ENCODE measurements at regions not wholly inside any gene's neighbourhood (a gene's known extent, or its start where the extent isn't known, plus 50 kb on each side); places are given as distances from the start of the nearest gene placed in this dataset.
"Not testable (repeated sequence)": the region's sequence is repeated elsewhere in the genome, so short reads cannot be mapped to it uniquely, and the experiment has no call there.

DNA sequence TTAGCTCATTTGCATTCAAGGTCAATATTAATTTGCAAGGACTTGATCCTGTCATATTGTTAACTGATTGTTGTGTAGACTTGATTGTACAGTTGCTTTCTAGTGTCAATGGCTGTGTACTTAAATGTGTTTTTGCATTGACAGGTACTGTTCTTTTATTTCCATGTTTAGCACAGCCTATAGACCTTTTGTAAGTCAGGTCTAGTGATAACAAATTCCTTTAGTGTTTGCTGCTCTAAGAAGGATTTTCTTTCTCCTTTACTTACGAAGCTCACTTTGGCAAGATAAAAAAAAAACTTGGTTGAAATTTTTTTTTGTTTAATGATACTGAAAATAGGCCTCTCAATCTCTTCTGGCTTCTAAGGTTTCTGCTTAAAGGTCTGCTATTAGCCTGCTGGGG lies 942.3 kb downstream of the QKI start:
- DNase-seq = no peak

DNA sequence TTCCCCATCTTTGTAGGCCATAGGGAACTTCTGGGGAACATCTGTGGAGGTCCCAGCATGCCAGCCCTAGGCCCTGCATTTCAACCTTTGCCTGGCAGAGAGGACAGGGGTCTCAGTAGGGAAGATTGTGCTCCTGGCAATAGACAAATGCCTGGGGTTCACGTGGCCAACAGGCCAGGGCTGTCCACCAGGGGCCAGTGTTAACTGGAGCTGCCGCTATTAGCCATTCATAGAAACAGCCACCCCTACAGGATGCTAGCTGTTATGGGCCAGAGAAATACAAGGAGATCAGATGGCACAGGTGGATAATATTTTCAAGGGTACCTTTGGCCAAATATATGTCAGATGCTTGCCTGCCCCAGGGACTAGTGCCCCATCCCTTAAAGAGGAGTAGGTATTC lies 932.9 kb downstream of the QKI start:
- DNase-seq = no peak

DNA sequence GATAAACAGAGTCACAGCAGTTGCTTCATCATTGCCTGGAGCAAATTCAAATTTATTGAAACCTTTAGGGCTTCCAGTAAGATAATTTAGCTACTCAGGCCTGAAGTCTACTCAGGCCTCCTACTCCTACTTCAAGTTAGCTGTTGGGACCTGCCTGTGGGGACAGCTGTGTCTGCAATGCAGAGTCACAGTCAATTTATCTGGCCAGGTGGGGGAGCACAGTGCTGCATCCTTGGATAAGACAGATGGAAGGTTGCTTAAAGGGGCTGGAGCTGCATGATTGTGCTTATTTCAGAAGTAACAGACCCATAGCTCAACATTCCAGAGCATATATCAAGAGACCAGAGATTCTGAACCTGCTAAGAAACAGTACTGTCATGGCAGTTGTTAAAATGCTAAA lies 932.1 kb downstream of the QKI start:
- no peak for DNase-seq

DNA sequence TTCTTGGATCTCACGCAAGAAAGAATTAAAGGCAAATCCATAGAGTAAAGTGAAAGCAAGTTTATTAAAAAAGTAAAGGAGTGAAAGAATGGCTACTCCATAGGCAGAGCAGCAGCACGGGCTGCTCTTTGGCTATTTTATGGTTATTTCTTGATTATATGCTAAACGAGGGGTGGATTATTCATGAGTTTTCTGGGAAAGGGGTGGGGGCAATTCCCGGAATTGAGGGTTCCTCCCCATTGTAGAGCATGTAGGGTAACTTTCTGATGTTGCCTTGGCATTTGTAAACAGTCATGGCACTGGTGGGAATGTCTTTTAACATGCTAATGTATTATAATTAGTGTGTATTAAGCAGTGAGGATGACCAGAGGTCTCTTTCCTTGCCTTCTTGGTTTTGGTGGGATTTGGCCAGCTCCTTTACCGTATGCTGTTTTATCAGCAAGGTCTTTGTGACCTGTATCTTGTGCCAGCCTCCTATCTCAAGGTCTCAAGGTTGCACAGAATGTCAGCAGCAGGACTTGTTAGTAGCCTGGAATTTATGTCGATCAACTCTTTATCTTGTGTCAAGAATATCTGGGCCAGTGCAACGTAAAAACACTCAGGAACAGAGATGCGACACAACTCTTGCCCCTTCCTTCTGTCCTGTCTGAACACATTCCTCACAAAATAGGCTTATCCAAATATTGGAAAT lies 931.4 kb downstream of the QKI start:
- DNase-seq = no peak

DNA sequence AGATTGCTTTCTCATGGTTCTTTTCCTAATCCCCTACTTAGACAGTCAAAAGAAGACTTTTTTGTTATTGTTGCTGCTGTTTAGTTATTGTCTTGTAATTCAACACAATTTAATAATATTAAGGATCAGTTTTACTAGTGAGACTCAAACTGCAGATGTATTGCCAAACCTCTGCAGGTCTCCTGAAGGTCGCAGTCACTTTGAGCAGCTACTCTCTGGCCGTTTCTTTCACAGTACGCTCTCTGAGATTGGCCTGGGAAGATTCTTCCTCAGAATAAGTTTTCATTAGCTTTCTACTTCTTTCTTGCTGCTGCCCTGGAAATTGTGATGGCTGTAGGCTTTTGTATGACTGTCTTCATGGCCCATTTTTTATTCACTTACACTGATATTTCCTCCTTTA lies 930.8 kb downstream of the QKI start:
- no peak for DNase-seq

DNA sequence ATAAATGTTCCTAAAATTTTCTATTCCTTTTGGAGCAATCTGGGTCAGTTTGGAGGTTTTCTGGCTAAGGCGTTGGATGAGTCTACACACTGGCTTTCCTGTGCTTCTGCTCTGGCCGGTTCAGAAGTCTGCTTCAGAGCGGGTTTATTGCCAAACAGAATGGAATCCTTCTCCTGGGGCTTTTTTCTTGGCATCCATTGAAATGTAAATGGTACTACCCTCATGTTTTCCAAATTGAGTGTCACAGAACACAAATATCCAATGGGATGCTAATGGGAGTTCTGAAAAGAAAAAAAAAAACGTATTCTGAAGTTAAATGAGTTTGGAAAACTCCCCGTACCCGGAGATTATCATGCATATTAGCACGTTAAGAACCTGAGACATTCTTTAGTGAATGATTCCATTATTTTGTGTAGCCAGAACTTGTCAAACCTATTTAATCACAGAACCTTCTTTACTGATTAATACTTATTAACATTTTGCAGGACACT lies 930.3 kb downstream of the QKI start:
- DNase-seq = no peak

DNA sequence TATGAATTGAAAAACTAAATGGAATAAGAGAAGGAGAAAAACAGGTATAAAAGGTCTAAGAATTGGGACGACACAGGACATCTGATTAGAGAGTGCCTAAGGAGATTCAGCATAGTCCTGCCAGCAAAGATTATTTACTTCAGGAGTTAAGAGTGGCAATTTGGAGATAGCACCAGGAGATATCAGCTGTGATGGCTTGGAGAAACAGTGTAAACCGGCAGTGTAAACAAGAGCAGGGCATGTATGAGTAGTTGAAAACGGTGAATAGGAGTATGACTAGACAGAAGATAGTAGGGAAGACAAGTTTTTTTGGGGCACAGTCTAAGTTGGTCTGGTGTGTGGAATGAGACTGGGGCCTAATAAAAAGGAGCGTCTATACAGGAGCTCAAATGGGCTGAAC lies 924.9 kb downstream of the QKI start:
- DNase-seq = not testable (repeated sequence)

DNA sequence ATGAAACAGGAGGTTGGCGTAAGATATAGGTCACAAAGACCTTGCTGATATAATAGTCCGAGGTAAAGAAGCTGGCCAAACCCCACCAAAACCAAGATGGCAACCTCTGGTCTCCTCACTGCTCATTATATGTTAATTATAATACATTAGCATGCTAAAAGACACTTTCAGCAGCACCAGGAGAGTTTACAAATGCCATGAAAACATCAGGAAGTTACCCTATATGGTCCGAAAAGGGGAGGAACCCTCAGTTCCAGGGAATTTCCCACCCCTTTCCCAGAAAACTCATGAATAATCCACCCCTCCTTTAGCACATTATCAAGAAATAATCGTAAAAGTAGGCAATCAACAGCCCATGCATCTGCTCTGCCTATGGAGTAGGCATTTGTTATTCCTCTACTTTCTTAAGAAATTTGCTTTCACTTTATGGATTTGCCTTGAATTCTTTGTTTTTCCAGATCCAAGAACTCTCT lies 923.4 kb downstream of the QKI start:
- DNase-seq = no peak

DNA sequence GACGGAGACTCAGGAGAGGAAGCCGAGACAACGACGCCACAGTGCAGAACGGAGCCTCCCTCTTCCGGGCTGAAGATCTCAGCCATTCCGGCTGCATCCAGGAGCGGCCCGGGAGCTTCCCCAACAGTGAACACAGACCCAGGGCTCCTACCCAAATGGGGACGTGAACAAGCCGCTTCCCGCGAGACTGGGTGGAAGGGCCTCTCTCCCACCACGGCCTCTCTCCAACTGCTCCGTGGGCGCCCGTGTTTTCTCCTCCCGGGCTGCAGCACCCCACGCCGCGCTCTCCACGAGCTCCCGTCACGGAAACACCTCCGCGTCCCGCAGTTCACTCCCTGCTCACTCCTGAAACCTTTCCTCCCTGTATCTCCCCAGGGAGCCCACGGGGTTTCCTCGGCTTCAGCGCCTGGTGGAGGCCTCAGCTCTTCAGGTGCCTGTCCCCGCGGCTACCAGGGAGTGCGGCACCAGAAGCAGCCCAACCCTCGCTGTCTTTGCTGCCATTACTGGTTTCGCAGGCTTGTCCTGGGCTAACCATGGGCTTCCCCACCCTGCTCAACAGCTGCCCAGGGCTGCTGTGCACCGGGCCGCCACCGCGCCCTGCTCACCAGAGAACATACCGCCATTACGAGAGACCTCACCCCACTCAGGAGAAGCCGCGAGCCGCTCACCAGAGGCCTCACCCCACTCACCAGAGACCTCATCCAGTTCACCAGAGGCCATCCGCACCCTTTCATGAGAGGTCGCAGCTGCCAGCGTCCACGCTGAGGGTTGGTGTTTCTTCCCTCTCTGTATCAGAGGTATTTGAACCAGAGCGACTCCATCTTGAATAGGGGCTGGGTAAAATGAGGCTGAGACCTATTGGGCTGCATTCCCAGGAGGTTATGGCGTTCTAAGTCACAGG lies 922.8 kb downstream of the QKI start:
- no peak for DNase-seq

DNA sequence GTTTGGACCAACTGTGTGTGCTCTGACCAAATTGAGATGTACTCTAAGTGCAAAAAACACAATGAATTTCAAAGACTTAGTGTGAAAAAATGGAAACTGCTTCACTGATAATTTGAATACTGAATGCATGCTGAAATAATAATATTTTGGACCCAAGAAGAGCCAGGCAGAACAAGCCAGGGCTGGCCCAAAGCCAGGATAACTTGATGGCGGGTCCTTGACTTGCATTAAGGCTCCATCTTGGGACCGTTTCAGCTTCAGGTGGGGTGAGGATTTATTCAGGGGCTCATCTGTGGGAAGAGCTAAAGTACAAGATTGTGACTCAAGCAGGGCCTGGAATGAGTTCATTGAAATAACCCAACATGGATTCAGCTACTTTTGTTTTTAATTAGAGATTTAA lies 921.9 kb downstream of the QKI start:
- DNase-seq = no peak

DNA sequence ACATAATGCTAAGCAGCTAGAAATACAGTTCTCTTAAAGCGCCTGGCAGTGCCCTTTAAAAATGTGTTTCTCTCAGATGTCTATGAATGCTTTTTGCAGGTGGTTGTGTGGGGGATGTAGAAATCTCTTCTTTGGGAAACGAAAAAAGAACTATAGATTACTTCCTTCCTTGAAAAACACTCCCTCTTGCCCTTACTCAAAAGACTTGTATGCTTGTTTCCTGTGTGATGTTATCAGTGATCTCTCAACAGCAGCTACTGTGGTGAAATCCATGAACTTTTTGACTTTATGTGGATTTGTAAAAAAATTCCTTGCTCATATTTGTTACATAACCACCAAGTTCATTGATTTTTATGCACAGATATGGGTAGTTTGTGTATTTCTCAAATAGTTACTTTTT lies 916.5 kb downstream of the QKI start:
- no peak for DNase-seq

DNA sequence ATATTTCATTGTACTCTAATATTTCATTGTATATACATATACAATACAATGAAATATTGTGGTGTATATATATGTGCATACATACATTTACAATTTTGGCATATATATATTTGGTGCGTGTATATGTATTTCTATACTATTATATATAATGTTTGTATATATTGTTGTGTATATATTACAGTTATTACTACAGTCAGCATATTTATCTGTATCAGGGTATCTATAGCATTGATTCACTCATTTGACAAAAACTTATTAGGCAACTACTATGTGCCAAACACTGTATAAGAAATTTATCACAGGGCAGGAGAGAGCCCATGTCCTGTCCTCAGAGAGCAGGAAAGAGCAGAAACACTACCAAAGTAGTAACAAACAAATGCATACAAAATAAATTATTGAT lies 910.6 kb downstream of the QKI start:
- no peak for DNase-seq

DNA sequence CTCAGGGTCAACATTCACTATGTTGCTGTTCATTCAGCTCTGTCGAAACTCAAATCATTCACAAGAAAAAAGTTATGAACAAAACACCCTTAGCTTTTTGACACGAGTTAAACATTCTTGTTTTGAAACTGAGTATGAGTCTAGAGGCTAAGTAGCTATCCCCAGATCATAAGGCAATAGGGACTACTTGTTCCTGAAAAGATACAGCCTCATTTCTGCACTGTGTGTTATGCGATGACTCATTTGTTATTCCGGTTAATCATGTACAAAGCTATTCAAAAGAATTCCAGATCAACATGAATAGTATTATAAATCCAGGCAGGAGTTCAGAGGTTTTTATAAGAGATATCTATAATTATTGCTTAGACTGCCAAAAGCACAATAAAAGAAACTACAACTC lies 908.0 kb downstream of the QKI start:
- no peak for DNase-seq

DNA sequence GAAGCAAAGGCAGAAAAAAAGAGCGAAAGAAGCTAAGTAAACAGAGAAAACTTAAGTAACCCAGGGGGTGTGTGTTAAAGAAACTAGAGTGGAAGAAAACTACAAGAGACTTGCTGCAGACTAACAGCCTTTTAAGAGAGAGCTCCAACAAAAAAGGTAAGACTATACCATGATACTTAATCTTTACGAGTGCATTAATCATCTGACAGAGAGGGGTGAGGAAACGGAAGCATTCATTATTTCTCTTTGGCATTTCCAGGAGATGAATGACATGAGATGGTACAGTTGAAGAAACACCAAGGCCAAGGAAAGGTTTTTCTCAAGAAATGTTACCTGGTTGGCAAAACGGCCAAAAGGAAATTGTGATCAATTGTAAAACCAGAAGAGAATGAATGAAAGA lies 906.8 kb downstream of the QKI start:
- no peak for DNase-seq

DNA sequence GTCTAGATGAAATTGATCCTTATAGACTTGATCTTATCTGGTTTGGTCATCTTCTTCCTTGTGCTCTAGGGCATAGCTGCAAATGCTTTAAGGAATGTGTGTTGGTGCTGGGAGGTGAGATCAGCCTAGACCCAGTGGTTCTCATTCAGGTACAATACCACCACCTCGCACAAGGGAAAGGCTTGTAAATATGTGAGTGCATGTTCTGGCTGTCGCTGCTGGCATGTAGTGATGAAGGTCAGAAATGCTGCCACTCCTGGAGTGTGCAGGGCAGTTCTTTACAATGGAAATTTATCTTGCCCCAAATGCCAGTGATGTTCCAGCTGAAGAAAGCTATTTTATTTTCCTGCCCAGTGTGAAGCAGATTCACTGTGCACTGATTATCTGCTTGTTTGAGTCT lies 900.9 kb downstream of the QKI start:
- no peak for DNase-seq

DNA sequence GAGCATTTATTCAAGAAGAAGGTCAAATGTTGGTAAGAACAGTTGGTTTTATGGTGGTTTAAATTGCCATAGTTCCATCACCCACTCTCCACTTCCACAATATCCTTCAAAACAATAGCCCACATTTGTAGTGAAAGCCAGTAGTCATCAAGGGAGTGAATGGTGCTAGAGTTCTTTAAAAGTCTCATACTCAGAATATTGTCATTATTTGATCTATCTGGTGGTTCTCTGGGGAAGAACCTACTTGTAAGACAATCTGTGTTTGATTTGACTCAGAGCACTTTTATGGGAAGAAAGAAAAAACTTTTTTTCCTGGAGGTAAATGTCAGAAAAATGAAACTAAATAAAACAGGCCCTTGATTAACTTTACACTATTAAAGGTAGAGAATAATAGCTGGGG lies 893.8 kb downstream of the QKI start:
- no peak for DNase-seq

DNA sequence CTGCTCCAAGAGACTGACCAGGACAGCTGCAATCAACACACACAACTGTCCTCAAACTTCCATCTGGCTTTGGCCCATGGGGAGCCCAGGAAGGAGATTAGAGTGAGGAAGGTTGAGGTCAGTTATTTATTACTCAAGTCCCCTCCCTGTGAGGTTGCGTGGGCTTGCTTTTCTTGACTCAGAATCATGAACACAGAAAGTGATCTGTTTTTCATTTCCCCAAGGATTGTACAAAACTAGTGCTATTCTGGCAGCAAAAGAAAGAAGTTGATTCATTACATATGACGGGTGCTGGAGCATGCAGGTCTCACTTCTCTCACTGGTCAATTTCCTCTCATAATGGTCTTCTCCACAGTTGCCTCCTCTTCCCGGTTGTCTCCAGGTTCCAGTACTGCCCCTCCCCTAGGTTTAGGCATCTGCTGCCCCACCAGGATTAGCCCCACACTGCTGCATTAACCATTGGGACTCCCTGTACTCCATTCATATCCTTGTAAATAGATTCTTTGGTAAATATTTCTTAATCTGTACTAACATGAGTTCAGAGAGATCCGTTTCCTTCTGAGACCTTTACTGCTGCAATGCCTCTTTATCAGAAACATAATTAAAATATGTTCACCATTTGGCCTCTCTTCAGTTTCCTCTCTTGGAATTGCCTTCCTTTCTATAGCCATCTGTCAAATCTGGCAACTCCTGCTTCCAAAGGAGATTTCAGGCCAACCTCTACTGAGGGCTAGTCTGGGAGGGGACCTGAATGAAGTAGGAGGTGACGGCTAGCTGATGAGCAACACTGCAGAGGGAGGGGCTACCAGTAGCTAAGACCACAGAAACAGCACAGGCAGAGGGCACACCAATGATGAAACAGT lies 888.8 kb downstream of the QKI start:
- no peak for DNase-seq

DNA sequence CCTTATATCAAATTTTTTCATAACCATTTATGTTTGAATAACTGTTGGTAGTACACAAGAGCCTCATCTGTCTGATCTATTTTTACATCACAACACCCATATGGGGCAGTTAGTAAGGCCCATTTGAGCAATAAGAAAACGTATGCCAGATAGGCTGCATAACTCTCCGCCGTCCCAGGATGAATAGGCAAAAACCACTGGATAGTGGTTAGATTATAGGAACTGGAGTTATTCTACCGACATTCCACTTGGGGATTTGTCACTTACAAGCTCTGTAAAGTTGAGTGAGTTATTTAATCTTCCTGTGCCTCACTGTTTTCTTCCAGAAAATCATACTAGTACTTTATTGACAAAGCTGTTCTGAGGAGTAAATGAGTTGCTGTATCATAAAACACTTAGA lies 881.9 kb downstream of the QKI start:
- DNase-seq = no peak

DNA sequence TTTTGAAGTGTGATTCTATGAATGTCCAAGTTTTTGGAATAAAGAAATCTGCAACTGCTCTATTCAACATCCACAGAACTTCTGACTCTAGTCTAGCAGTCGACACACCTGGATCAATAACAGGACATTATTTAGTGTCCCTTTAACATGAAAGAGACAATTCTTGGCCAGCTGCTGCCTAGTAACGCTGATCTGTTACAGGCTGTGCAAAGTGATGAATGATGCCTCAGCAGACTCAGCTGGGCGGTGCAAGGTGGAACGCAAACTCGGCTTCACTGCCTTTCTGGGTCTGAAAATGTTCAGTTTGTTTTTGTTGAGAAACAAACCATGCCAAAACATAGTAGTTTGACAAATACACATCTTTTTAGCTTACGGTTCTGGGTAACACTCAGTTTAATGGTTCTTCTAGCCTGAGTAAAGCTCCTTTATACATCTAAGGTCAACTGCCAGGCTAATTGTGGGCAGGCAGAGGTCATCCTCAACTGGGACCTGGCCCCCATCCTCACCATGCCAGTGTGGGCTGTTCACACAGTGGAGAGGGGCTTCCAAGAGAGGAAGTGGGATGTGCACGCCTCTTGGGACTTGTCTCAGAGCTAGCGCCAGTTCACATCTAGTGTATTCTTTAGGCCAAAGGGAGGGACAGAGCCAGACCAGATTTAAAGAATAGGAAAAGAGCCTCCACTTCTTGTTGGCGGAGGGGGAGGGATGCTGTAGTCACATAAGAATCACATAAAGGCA lies 879.7 kb downstream of the QKI start:
- no peak for DNase-seq

DNA sequence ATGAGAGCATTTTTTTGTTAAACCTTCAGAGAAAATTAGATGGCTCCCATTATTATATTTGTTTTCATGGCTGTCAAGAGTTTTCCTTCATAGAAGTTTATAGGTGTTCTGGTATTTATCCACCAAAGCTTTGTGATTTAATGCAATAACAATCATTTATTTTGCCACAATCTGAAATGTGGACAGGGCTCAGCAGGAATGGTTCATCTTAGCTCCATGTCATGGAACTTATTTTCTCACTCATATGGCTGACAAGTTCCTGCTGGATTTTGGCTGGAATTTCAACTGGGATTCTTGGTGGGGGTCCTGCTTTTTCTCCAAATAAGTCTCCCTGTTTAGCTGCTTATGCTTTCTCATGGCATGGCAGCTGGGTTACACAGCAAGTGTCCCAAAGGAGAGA lies 876.7 kb downstream of the QKI start:
- no peak for DNase-seq

DNA sequence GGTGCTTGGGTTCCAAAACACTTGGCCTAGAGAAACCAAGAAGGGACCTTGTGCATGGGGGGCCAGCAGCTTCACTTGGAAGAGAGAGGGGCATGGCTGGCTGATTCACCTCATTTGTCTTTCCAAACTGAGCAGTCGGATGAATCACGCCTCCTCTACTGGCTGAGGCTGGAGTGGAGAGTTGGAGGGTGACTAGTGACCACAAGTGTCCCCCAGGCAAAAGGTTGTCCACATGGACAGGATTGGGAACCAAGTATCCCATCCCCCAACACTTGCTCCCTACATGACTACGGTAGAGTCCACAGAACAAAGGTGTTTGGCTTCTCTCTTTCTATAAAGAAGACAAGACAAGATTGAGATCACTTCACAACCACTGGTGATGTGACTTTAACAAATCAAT lies 875.6 kb downstream of the QKI start:
- DNase-seq = no peak

DNA sequence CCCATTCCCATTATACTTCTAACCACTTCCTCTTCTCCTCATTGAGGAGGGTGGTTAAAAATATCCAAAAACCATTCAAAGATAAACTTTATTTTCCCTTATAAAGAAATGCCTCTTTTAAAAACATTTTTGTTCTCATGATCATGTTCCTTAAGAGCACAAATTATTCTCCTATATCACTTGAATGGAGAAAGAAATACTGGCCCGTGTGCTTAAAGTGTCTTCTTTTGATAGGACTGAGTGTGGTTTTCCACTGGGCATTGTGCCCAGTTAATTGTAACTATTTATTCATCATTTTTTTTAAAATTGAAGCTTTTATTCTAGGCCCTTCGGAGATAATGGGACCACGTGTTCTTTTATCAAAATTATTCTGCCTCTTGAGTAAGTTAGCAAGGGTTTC lies 871.5 kb downstream of the QKI start:
- DNase-seq = no peak

DNA sequence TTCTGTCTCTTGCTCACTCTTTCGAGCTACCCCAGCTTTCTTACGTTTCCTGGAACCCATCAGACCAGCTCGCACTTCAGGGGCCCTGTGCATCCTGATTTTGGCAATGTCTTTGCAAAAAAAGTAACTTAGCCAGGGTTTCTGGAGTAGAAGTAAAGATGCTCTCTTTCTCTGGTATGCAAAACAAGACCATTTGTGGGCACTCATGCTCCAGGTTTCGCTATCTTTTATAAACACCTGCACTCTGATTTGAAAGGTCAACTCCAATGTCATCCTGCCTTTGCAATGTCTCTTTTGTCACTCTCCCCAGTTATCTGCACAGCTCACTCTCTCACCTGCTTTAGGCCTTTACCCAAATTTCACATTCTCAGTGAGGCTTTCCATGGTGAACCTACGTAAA lies 869.1 kb downstream of the QKI start:
- DNase-seq = no peak
